OCI-LY1 (cell line): ENCODE measurements at regions not wholly inside any gene's neighbourhood (a gene's known extent, or its start where the extent isn't known, plus 50 kb on each side); places are given as distances from the start of the nearest gene placed in this dataset.

Experiments
- H2AFZ ChIP-seq: fragments of 200-600 bp; sonication (generic), shearing (Covaris generic); 2 replicates; pipeline ENCODE4 v1.6.0; 2014; ENCODE audit warnings: antibody characterized with exemption, mild to moderate bottlenecking, low read length
- H3F3A ChIP-seq: fragments of 200-600 bp; sonication (generic), shearing (Covaris generic); 2 replicates; pipeline ENCODE4 v1.6.0; 2014; ENCODE audit warnings: mild to moderate bottlenecking, antibody characterized with exemption, low read length, moderate library complexity; ENCODE audit not compliant: insufficient read depth
- H3K27ac ChIP-seq: fragments of 200-600 bp; sonication (generic); 2 replicates; pipeline ENCODE4 v1.5.1; 2014; ENCODE audit warnings: low read length, mixed run types, mild to moderate bottlenecking, low read depth; ENCODE audit not compliant: poor library complexity, severe bottlenecking
- H3K27me3 ChIP-seq: fragments of 200-600 bp; sonication (generic); 2 replicates; pipeline ENCODE4 v1.6.0; 2014; ENCODE audit warnings: antibody characterized with exemption, mild to moderate bottlenecking, low read length, moderate library complexity; ENCODE audit not compliant: insufficient read depth
- H3K36me3 ChIP-seq: fragments of 200-600 bp; sonication (generic); 2 replicates; pipeline ENCODE4 v1.6.1; 2014; ENCODE audit warnings: mild to moderate bottlenecking, antibody characterized with exemption, low read length, moderate library complexity, mixed read lengths; ENCODE audit not compliant: insufficient read depth
- H3K4me1 ChIP-seq: fragments of 200-600 bp; sonication (generic); 2 replicates; pipeline ENCODE4 v1.5.1; 2014; ENCODE audit warnings: mild to moderate bottlenecking, low read length, moderate library complexity; ENCODE audit not compliant: insufficient read depth, severe bottlenecking
- H3K4me2 ChIP-seq: fragments of 200-600 bp; sonication (generic), shearing (Covaris generic); 2 replicates; pipeline ENCODE4 v1.6.1; 2014; ENCODE audit warnings: low read length
- H3K4me3 ChIP-seq: fragments of 200-600 bp; sonication (generic); 2 replicates; pipeline ENCODE4 v1.5.1; 2014; ENCODE audit warnings: low read length, low read depth, mild to moderate bottlenecking, mixed read lengths; ENCODE audit not compliant: poor library complexity, severe bottlenecking
- H3K79me2 ChIP-seq: fragments of 200-600 bp; shearing (Covaris generic); 2 replicates; pipeline ENCODE4 v1.6.1; 2016; ENCODE audit warnings: mixed run types, low read length, mixed read lengths; ENCODE audit not compliant: insufficient read depth
- H3K9ac ChIP-seq: fragments of 200-600 bp; sonication (generic), shearing (Covaris generic); 2 replicates; pipeline ENCODE4 v1.6.1; 2014; ENCODE audit warnings: mild to moderate bottlenecking, low read length, mixed read lengths
- H3K9me2 ChIP-seq: fragments of 200-600 bp; sonication (generic), shearing (Covaris generic); 2 replicates; pipeline ENCODE4 v1.6.1; 2014; ENCODE audit warnings: low read depth, mild to moderate bottlenecking, low read length, mixed read lengths
- H3K9me3 ChIP-seq: fragments of 200-600 bp; shearing (Covaris generic); 2 replicates; pipeline ENCODE4 v1.6.1; 2014; ENCODE audit warnings: low read length, mixed read lengths
- H4K20me1 ChIP-seq: fragments of 200-600 bp; sonication (generic), shearing (Covaris generic); 2 replicates; pipeline ENCODE4 v1.6.0; 2016; ENCODE audit warnings: mild to moderate bottlenecking, low read length; ENCODE audit not compliant: insufficient read depth
- CTCF ChIP-seq: fragments of 200-600 bp; sonication (generic), shearing (Covaris generic); IDR thresholded peaks from 2 replicates; pipeline ENCODE4 v1.5.1; 2017; ENCODE audit warnings: mild to moderate bottlenecking, antibody characterized with exemption, low read length, moderate library complexity, mixed read lengths
- EZH2 ChIP-seq: fragments of 200-600 bp; sonication (generic), shearing (Covaris generic); IDR thresholded peaks from 2 replicates; pipeline ENCODE4 v1.8.0; 2017; ENCODE audit warnings: borderline replicate concordance, mixed run types, mild to moderate bottlenecking, antibody characterized with exemption, low read length, moderate library complexity, mixed read lengths

- Histone ChIP-seq H3K79me2 (no peaks in the 10 kb centered on the region), H3K9ac (no peak overlapping the region), H3K4me2 (no peak overlapping the region), H2AFZ (no peak overlapping the region), H3K4me3 (no peak overlapping the region), H3F3A (no peaks in the 10 kb centered on the region), H3K4me1 (no peaks in the 10 kb centered on the region), H3K27ac (no peak overlapping the region), H3K9me2 (no peaks in the 10 kb centered on the region), H3K36me3 (no peaks in the 10 kb centered on the region), H3K27me3 (no peaks in the 10 kb centered on the region), H3K9me3 (no peaks in the 10 kb centered on the region), H4K20me1 (no peaks in the 10 kb centered on the region)
- TF ChIP-seq EZH2: no peak
- no peak for TF ChIP-seq CTCF
These were observed 255.7 kb upstream of the AR start for GRCh38 chrX:67288156-67288555.

DNA sequence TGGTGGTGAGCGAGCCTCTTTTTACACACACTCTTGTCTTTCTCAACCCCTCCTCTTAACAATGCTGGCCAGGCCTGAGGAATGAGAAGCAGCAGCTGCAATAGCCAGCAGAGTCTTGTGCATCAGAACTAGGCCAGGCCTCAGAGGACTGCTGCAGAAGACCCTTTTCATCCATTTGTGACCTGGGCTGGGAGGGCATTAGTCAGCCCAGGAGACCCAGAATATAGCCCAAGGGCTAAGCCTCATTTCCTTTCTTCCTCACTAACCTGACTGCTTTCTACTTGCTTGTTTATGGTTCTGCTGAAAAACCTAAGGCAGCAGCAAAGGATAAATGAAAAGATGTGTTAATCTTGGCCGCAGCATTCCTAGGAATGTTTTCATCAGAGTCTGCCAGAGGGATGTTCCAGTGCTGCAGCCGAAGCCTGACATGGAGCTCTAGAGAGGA lies 254.7 kb upstream of the AR start:
- Histone ChIP-seq H3K36me3 (no peaks in the 10 kb centered on the region), H3K9ac (no peak overlapping the region), H3K27ac (no peak overlapping the region), H3K9me2 (no peaks in the 10 kb centered on the region), H3K27me3 (no peaks in the 10 kb centered on the region), H3K4me2 (no peak overlapping the region), H2AFZ (no peak overlapping the region), H3K9me3 (no peaks in the 10 kb centered on the region), H3K4me3 (no peak overlapping the region), H3K79me2 (no peaks in the 10 kb centered on the region), H3F3A (no peaks in the 10 kb centered on the region), H4K20me1 (no peaks in the 10 kb centered on the region), H3K4me1 (no peaks in the 10 kb centered on the region)
- TF ChIP-seq EZH2: no peak
- no peak for TF ChIP-seq CTCF

GRCh38 chrX:67290489-67291220 lies 253.2 kb upstream of the AR start:
- Histone ChIP-seq H3F3A (no peaks in the 10 kb centered on the region), H3K27ac (no peak overlapping the region), H3K4me3 (no peak overlapping the region), H3K9me2 (no peaks in the 10 kb centered on the region), H3K9ac (no peak overlapping the region), H3K27me3 (no peaks in the 10 kb centered on the region), H3K4me2 (no peak overlapping the region), H3K36me3 (no peaks in the 10 kb centered on the region), H3K4me1 (no peaks in the 10 kb centered on the region), H4K20me1 (no peaks in the 10 kb centered on the region), H3K79me2 (no peaks in the 10 kb centered on the region), H2AFZ (no peak overlapping the region), H3K9me3 (no peaks in the 10 kb centered on the region)
- no peak for TF ChIP-seq EZH2
- TF ChIP-seq CTCF: no peak
